Hepatocyte (in vitro differentiated cells): ENCODE measurements at regions not wholly inside any gene's neighbourhood (a gene's known extent, or its start where the extent isn't known, plus 50 kb on each side); places are given as distances from the start of the nearest gene placed in this dataset.

Experiments
- EZH2 ChIP-seq: fragments of 200-600 bp; sonication (generic); IDR thresholded peaks from 2 replicates; pipeline ENCODE4 v1.6.1; 2016; ENCODE audit warnings: antibody characterized with exemption, mild to moderate bottlenecking, borderline replicate concordance
- EZH2phosphoT487 ChIP-seq: fragments of 200-600 bp; sonication (generic); IDR thresholded peaks from one replicate; pipeline ENCODE4 v1.6.1; 2018; ENCODE audit warnings: antibody characterized with exemption, mild to moderate bottlenecking, low read depth, moderate library complexity; ENCODE audit not compliant: unreplicated experiment, severe bottlenecking
- TF ChIP-seq, protein P1 (sequence below): fragments of 200-600 bp; sonication (generic); IDR thresholded peaks from 2 replicates; pipeline ENCODE4 v1.5.1; 2016; ENCODE audit warnings: antibody characterized with exemption, mild to moderate bottlenecking; ENCODE audit not compliant: poor library complexity

DNA sequence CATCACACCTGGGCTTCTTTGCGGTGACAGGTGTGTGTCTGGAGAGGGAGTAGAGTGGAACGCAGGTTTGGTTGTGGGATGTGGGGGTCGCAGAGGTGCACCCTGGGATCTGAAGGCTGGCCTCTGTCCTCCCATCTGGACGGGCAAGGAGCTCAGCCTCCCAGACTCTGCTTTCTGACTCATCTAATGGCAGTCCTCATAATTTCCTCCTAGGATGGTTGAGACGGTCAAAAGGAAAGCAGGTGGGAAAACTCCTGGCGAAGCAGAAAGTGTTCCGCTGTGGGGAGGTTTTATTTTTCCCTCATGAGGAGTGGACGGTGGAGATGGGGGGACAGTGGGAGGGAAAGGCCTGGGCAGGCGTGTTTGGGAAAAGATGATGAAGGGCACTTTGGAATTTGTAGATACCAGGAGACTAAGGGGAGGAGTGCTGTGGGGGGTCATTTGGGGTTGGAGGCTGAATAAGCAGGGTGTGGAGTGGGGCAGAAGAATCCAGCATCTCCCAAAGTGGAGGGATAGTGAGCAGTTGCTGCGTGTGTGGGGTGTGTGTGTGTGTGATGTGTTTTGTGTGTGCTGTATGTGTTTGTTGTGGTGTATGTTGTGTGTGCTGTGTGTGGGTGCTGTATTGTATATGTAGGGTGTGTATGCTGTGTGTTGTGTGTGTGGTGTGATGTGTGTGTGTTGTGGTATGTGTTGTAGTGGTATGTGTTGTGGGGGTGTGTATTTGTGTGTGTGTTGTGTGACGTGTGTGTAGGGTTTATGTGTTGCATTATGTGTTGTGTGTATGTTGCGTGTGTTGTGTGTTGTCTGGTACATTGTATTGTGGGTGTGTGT, 97.2 kb upstream of the PODXL start:
- TF ChIP-seq, protein P1, sequence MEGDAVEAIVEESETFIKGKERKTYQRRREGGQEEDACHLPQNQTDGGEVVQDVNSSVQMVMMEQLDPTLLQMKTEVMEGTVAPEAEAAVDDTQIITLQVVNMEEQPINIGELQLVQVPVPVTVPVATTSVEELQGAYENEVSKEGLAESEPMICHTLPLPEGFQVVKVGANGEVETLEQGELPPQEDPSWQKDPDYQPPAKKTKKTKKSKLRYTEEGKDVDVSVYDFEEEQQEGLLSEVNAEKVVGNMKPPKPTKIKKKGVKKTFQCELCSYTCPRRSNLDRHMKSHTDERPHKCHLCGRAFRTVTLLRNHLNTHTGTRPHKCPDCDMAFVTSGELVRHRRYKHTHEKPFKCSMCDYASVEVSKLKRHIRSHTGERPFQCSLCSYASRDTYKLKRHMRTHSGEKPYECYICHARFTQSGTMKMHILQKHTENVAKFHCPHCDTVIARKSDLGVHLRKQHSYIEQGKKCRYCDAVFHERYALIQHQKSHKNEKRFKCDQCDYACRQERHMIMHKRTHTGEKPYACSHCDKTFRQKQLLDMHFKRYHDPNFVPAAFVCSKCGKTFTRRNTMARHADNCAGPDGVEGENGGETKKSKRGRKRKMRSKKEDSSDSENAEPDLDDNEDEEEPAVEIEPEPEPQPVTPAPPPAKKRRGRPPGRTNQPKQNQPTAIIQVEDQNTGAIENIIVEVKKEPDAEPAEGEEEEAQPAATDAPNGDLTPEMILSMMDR, result no peak
- no peak for TF ChIP-seq EZH2
- TF ChIP-seq EZH2phosphoT487, result no peak
